T-helper 2 cell treated with Interferon-gamma antibody and Interleukin-4, amounts not matched to agents 5 μg/mL and 100 μg/mL, for 36 hours (primary cell): ENCODE measurements at regions not wholly inside any gene's neighbourhood (a gene's known extent, or its start where the extent isn't known, plus 50 kb on each side); places are given as distances from the start of the nearest gene placed in this dataset.

Experiments
- DNase-seq: peaks from one replicate; pipeline ENCODE4 v3.0.0; 2021; ENCODE audit warnings: low spot score
- H3K27ac Mint-ChIP-seq: one replicate; pipeline ENCODE4 v1.8.0; 2021; ENCODE audit warnings: mild to moderate bottlenecking, mixed read lengths
- H3K27me3 Mint-ChIP-seq: one replicate; pipeline ENCODE4 v1.8.0; 2021; ENCODE audit warnings: low read depth, mixed read lengths
- H3K36me3 Mint-ChIP-seq: one replicate; pipeline ENCODE4 v1.8.0; 2021; ENCODE audit warnings: low read depth, mixed read lengths
- H3K4me1 Mint-ChIP-seq: one replicate; pipeline ENCODE4 v1.8.0; 2021; ENCODE audit warnings: low read depth, mixed read lengths
- H3K4me3 Mint-ChIP-seq: one replicate; pipeline ENCODE4 v1.8.0; 2022; ENCODE audit warnings: mild to moderate bottlenecking, moderate library complexity, mixed read lengths
- H3K9me3 Mint-ChIP-seq: one replicate; pipeline ENCODE4 v1.8.0; 2021; ENCODE audit warnings: mixed read lengths

DNA sequence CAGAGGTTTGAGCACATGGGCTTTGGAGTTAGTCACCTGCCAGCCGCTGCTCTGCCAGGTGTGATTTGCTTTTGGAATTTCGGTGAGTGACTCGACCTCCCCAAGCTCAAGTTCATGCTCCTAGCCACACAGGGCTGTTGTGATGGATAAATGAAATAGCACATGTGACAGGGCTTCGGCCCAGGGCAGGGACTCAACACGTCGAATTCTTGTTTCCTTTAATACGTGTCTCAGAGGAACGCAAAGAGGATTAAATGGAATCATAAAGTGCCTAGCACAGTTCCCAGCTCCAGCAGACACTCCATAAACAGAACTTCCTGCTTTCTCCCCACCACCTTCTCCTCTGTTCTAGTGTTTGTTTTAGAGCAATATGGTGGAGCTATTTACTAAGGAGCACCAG is 88.3 kb upstream of the CHST15 start:
- no peaks in the 10 kb centered on the region for H3K9me3 Mint-ChIP-seq
- no peak overlapping the region for H3K27ac Mint-ChIP-seq
- no peaks in the 10 kb centered on the region for H3K36me3 Mint-ChIP-seq
- H3K4me1 Mint-ChIP-seq: peaks cover 3% of the 10 kb centered on the region
- no peaks in the 10 kb centered on the region for H3K27me3 Mint-ChIP-seq
- DNase-seq: no peak
- no peak overlapping the region for H3K4me3 Mint-ChIP-seq

DNA sequence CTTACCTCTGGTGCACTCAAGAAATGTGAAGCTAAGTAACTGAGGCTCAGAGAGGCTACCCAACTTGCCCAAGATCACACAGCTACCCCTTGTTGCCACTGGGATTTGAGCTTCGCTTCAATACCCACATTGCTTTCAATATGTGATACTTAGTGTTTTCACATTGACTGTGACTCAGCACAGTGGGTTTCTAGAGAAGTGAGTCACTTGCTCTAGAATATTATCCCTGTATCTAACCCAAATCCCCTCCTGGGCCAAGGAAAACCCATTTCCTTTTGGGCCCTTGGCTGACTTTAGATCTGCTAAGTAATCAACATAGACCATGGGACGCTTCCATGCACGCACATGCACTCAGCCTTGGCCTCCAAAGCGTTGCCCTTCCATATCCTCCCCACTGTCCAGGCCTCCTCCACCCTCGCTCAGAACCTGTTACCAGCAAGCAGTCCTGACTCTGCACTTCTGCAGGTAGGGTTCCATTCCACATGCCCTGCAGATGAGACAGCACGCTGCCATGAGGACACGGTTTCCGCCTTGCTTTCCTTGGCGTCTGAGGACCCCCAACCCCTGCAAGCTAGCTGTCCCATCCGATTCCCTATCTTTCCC is 87.7 kb upstream of the CHST15 start:
- H3K9me3 Mint-ChIP-seq: no peaks in the 10 kb centered on the region
- H3K4me3 Mint-ChIP-seq: no peak overlapping the region
- no peaks in the 10 kb centered on the region for H3K27me3 Mint-ChIP-seq
- peaks cover 5% of the 10 kb centered on the region for H3K4me1 Mint-ChIP-seq
- no peak overlapping the region for H3K27ac Mint-ChIP-seq
- DNase-seq: no peak
- no peaks in the 10 kb centered on the region for H3K36me3 Mint-ChIP-seq

DNA sequence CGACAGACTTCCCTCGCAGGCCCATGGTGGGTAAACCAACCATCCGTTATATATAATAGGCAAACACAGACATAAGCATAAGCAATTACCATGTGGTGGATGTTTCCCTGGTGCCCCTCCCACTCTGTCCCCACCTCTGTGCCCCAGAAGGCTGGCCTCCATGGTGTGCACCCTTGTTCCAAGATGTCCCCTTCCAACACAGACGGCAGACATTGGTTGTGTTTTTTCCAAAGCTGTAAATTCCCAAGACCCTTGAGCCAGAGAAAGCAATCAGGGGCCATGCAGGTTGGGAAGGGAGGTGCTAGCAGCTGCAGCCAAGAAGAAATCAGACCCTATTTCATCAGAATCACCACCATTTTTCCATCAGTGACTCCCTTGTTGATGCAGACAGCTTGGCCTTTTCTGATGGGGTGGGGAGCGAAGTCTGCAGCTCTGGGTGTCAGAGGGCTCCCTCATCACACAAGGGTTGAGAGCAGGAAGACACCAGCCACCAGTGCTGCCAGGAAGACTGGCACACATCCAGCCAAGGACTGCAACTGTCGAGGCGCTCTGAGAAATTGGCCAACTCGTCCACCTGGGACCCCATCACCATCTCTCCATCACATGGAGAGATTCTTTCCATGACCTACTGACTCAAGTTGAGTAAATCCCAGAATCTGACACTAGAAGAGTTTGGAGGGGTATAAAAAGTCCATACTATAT is 86.8 kb upstream of the CHST15 start:
- Mint-ChIP-seq H3K27ac (no peak overlapping the region), H3K4me1 (peaks cover 8% of the 10 kb centered on the region), H3K4me3 (no peak overlapping the region), H3K9me3 (no peaks in the 10 kb centered on the region), H3K27me3 (no peaks in the 10 kb centered on the region), H3K36me3 (no peaks in the 10 kb centered on the region)
- no peak for DNase-seq

DNA sequence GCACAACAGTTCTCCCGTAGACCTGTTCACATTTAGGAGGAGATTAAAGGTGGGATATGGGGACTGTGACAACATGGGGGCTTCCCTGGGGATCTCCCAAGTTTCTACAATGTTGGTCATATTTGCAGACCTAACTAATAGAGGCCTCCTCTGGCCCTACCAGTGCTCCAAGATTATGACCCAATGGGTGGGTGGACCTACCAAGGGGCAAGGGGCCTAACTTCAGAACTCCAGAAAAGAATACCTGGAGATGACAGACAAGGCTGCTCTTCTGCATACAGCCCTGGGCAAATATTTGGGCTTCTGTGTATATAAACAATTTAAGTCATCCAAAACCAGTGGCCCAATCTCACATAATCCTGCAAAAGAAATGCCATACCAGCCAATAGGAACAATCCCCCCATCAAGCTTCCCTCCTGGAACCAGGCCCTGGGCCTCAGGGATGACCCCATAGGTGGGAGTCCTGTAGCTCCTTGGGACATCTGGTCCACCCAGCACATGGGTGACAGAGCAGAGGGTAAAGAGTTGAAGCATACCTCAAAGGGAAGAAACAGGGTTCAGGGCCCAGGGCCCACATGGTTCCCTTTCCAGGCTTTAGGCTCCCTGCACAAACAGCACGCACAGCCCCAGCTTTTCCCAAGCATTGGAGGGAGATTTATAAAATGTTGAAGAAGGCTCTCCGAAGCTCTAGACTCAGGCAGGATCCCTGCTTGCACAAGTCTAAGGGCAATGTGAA is 86.1 kb upstream of the CHST15 start:
- DNase-seq: no peak
- Mint-ChIP-seq H3K27ac (no peak overlapping the region), H3K9me3 (no peaks in the 10 kb centered on the region), H3K4me3 (no peak overlapping the region), H3K4me1 (peaks cover 8% of the 10 kb centered on the region), H3K27me3 (no peaks in the 10 kb centered on the region), H3K36me3 (no peaks in the 10 kb centered on the region)

DNA sequence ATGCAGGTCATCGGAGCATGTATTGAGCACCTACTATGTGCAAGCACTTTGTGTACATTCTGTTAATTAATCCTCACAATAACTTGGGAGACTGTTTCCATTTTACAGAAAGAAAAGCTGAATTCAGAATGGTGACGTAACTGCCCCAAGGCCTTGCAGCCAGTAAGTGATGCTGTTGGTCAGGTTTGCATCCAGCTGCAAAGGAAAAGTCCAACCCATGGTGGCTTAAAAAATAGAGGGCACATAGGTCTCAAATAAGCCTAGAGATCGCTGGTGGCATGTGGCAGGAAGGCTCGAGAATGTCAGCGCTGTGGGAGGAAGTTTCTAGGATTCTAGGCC is 83.8 kb upstream of the CHST15 start:
- Mint-ChIP-seq H3K27ac (no peak overlapping the region), H3K27me3 (no peaks in the 10 kb centered on the region), H3K4me1 (peaks cover 8% of the 10 kb centered on the region), H3K4me3 (no peak overlapping the region), H3K9me3 (no peaks in the 10 kb centered on the region), H3K36me3 (no peaks in the 10 kb centered on the region)
- no peak for DNase-seq

DNA sequence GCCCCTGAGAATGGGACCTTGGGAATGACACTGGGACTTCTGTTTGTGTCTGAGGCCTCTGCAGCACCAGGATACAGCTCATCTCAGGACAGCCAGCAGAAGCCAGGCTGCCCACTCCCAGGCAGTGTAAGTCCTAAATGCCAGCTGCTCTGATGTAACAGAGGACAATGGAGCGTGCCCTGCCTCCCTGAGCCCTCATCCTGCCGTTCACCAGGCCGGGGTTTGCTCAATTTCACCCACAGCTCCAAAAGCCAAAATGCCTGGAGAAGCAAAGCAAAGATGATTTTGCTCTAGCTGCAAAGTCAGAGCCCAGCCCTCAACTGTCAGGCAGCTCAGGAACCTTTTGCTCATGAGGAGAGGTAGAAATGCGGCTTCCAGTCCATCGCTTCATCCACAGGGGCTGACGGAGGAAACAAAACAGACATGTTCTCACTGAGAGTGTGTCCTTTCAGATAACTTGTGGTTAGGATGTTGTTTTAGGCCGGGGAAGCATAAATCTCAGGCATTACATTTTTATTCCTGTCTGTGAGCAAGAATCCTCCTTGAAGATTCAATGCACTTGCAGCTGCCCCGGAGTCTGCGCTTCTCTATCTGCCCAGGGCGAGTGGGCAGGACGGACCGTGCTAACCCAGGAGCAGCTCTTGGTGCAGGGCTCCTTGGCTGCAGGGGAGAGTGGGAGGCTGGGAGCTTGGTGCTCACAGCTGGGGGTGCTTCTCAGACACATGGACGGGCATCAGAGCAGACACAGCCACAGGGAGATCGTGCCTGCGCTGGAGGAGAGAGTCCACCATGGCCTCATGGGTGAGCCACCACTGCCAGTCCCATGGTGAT is 83.2 kb upstream of the CHST15 start:
- Mint-ChIP-seq H3K9me3 (no peaks in the 10 kb centered on the region), H3K27me3 (no peaks in the 10 kb centered on the region), H3K4me3 (no peak overlapping the region), H3K27ac (no peak overlapping the region), H3K4me1 (peaks cover 8% of the 10 kb centered on the region), H3K36me3 (no peaks in the 10 kb centered on the region)
- DNase-seq: no peak

DNA sequence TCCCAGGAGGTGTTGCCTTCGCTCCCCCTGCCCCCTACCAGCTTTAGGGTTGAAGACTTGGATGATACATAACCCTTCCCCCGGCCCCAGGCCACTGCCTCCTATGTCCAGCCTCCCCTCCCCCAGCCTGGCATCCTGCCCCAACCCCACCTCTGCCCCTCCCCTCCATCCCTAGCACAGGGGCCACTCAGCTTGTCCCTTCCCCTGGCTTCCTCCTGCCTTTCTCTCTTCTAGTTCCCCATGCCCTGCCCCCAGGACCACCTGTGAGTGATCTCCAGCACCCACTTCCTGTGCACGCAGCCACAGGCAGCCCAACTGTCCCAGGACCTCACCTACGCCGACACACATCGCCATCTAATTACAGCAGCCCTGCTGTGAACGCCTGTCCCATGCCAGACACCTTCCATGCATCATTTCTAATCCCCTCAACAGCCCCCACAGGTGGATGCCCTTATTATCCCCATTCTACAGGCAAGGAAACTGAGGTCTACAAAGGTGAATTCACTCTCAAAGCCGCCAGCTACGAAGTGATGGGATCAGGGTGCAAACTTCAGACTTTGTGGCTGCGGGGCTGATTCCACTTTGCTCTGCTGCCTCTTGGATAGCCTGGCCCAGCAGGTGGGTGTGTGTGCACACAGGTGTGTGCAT is 82.4 kb upstream of the CHST15 start:
- Mint-ChIP-seq H3K4me3 (no peak overlapping the region), H3K27me3 (no peaks in the 10 kb centered on the region), H3K9me3 (no peaks in the 10 kb centered on the region), H3K36me3 (no peaks in the 10 kb centered on the region), H3K27ac (no peak overlapping the region), H3K4me1 (peaks cover 5% of the 10 kb centered on the region)
- DNase-seq: no peak

DNA sequence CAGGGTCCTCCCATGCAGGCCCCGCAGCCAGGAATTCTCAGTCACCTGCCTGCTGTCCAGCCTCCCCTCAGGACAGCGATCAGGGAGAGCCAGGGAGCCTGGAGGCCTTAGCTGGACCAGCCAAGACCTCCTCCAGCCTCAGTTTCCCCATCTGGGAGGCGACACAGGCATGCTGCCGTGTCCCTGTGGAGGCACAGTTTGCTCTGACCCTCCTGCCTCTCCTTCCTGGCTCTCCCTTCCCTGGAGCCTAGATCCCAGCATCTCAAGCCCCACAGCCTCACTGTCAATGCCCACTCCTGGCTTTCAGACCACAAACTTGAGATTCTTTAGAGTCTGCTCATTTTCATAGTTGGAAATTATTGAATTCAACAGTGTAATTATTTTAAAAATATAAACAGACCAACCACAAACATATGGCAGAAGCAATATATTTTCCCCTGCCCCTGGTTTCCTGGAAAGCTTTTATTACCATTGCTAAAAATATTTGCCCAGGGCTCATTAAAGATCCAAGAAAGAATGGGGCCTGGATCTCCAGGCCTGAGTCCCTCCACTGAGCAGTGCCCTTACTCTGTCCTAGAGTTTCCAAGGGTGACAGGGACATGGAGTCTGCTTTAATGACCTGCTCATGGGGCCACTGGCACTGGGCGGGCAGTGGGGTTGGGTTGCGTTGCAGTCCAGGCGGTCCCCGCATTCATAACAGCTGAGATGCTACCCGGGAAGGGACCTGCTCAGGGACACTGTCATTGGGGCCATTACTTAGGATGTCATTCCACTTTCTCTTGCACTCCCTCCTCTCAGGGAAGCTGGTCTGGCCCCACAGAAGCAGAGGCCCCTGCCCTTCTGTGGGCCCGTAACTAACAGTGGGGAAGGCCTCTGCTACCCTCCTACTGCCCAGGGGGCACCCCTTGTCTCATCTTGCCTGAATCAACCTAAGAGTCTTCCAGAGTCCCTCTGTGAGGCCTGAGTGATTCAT is 81.6 kb upstream of the CHST15 start:
- Mint-ChIP-seq H3K4me1 (peaks cover 5% of the 10 kb centered on the region), H3K36me3 (no peaks in the 10 kb centered on the region), H3K4me3 (no peak overlapping the region), H3K27me3 (no peaks in the 10 kb centered on the region), H3K9me3 (no peaks in the 10 kb centered on the region), H3K27ac (no peak overlapping the region)
- DNase-seq: no peak

DNA sequence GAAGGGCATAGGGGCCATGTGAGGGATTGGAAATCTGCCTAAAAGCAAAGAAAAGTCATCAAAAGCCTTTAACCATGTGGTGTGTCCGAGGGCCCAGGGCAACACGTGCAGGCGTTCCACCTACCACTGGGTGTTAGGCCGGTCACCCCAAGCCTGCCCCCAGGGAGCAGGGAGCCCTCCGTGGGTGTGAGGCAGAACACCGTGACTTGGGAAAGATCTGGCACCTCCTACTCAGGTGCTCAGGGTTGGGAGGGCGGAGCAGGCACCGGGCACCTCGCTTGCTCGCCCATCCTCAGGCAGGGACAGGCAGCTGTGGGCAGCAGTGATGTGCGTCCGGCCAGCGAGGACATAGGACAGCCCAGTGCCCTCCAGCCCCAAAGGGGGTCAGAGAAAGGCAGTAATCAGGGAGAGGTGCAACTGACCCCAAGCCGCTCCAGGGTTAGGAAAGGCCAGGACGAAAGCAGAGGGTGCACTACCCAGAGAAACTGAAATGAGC is 80.7 kb upstream of the CHST15 start:
- Mint-ChIP-seq H3K36me3 (no peaks in the 10 kb centered on the region), H3K4me3 (no peak overlapping the region), H3K9me3 (no peaks in the 10 kb centered on the region), H3K27ac (no peak overlapping the region), H3K27me3 (no peaks in the 10 kb centered on the region), H3K4me1 (peaks cover 5% of the 10 kb centered on the region)
- DNase-seq: no peak

DNA sequence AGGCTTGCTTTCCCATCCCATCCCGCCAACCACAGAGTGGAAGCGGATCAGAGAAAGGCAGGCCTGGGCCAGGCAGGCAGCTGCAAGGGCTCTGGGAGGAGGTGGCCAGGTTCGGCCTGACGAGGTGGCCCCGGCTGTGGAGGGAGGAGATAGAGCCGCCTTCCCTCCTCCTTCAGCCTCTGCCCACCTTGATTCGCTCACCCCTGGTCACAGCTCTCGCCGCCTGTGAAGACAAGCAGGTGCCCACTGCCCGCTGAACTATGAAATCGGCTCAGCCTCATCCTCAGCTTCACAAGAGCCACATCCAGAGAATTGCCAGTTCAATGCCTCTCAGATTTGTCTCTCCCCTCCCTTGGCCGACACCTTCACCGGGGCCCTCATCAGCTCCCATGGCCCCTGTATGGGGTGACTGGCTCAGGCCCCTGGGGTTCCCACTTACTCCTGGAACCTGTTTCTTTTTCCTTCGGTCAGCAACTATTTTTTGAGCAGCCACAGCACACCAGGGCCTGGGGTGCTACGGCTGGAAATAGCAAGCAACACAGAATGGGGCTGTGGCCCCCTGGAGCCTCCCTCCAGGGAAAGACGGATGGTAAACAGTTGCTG is 80.0 kb upstream of the CHST15 start:
- Mint-ChIP-seq H3K27me3 (no peaks in the 10 kb centered on the region), H3K27ac (no peak overlapping the region), H3K9me3 (no peaks in the 10 kb centered on the region), H3K4me3 (no peak overlapping the region), H3K36me3 (no peaks in the 10 kb centered on the region), H3K4me1 (peaks cover 5% of the 10 kb centered on the region)
- DNase-seq: no peak

DNA sequence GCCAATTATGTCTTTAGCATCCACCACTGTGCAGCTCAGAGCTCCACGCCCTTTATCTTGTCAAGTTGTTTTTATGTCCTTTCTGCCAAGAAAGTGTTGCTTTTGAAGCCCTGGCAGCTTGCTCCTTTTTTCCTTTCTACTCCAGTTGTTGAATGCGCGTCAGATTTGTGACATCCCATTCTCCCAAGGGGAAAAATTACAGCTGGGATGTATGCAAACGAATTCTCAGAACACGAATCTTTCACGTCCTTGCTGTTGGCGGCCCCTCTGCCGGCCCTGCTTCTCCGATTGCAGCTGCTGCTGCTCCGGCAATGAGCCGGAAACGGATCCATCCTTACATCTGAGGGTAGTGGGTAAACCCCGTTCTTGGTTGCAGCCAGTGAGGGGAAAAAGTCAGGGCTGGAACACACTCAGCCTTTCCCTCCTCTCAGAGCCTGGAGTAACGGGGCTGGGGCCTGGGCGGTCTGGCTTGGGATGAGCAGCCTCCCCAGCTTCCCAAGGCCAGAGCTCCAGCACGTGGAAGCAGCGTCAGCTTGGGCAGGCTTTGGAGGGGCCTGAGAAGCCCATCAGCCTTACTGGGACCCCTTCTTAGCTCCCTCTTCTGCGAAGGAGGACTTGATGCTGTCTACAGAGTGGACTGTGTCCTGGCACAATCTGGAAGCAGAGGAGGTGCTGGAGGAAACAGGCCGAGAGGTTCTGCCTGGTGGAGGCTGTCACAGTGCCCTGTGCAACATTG is 79.0 kb upstream of the CHST15 start:
- Mint-ChIP-seq H3K4me3 (no peak overlapping the region), H3K36me3 (no peaks in the 10 kb centered on the region), H3K9me3 (no peaks in the 10 kb centered on the region), H3K27ac (no peak overlapping the region), H3K4me1 (peaks cover 5% of the 10 kb centered on the region), H3K27me3 (no peaks in the 10 kb centered on the region)
- no peak for DNase-seq

DNA sequence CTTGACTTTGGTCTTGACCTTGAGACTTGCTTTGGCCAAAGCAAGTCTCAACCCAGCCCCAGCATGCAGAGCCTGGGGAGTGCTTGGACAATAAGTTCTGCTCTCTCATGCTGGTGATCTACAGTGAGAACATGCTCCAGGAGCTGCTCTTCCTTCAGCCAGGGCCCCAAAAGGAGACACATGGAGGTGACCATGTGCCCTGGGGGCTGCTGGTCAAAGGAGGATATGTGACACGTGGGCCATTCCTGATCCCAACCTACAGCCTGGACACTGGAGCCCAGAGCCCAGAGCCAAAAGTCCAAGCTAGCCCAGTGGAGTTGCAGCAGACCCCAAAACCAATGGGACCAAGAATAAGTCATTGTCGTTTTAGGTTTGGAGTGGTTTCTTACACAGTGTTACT is 78.2 kb upstream of the CHST15 start:
- Mint-ChIP-seq H3K9me3 (no peaks in the 10 kb centered on the region), H3K27me3 (no peaks in the 10 kb centered on the region), H3K27ac (no peak overlapping the region), H3K36me3 (no peaks in the 10 kb centered on the region), H3K4me3 (no peak overlapping the region), H3K4me1 (peaks cover 5% of the 10 kb centered on the region)
- no peak for DNase-seq
